ENCODE measurements at regions not wholly inside any gene's neighbourhood (a gene's known extent, or its start where the extent isn't known, plus 50 kb on each side); places are given as distances from the start of the nearest gene placed in this dataset.

GRCh38 chr6:140283197-140283596 is 908.7 kb upstream of the CITED2 start:
- no peaks in the 10 kb centered on the region for H3K36me3 ChIP-seq (ENCODE audit: insufficient read depth, low read length, poor library complexity, severe bottlenecking)
- peaks cover 33% of the 10 kb centered on the region for H3K4me1 ChIP-seq (ENCODE audit: insufficient read depth, low read length, poor library complexity, severe bottlenecking)
- H3K27me3 ChIP-seq (replicated peaks; ENCODE audit: insufficient read depth, low read depth, low read length, poor library complexity): no peaks in the 10 kb centered on the region
- BruUV-seq (replicated peaks): no TSS peak
- POLR2A ChIA-PET (ENCODE audit: low non-redundant PET): no interaction called here
- no peak overlapping the region for H3K4me3 ChIP-seq (ENCODE audit: low read depth, low read length, poor library complexity, severe bottlenecking)
- intact Hi-C loops (cut with micrococcal nuclease; ENCODE audit: unreplicated experiment): loop anchor here (2.0 kb wide), 1 partner anchor 914 kb away; no protein-coding TSS in a partner anchor
- no peak overlapping the region for H3K27ac ChIP-seq (ENCODE audit: low read depth, low read length, poor library complexity, severe bottlenecking)
- CTCF ChIA-PET: no interaction called here
- no peak for TF ChIP-seq CTCF (conservative IDR thresholded peaks at IDR 0.05; ENCODE audit: low read depth, low read length)
- no peak for TF ChIP-seq EZH2 (IDR thresholded peaks at IDR 0.05; ENCODE audit: borderline replicate concordance, low read depth, low read length, poor library complexity, severe bottlenecking)
- H3K9me3 ChIP-seq (ENCODE audit: low read depth, low read length, poor library complexity, severe bottlenecking): no peaks in the 10 kb centered on the region
- no peak for DNase-seq (ENCODE audit: low spot score)

GRCh38 chr6:140281767-140282166 is 907.3 kb upstream of the CITED2 start:
- no peak overlapping the region for H3K27ac ChIP-seq (ENCODE audit: low read depth, low read length, poor library complexity, severe bottlenecking)
- BruUV-seq (replicated peaks): no TSS peak
- TF ChIP-seq CTCF (conservative IDR thresholded peaks at IDR 0.05; ENCODE audit: low read depth, low read length): no peak
- TF ChIP-seq EZH2 (IDR thresholded peaks at IDR 0.05; ENCODE audit: borderline replicate concordance, low read depth, low read length, poor library complexity, severe bottlenecking): no peak
- peaks cover 19% of the 10 kb centered on the region for H3K4me1 ChIP-seq (ENCODE audit: insufficient read depth, low read length, poor library complexity, severe bottlenecking)
- H3K9me3 ChIP-seq (ENCODE audit: low read depth, low read length, poor library complexity, severe bottlenecking): no peaks in the 10 kb centered on the region
- ChIA-PET POLR2A (ENCODE audit: low non-redundant PET) (no interaction called here), CTCF (no interaction called here)
- no peak for DNase-seq (ENCODE audit: low spot score)
- H3K4me3 ChIP-seq (ENCODE audit: low read depth, low read length, poor library complexity, severe bottlenecking): no peak overlapping the region
- intact Hi-C loops (cut with micrococcal nuclease; ENCODE audit: unreplicated experiment): loop anchor here (2.0 kb wide), 1 partner anchor 913 kb away; no protein-coding TSS in a partner anchor
- H3K36me3 ChIP-seq (ENCODE audit: insufficient read depth, low read length, poor library complexity, severe bottlenecking): no peaks in the 10 kb centered on the region
- H3K27me3 ChIP-seq (replicated peaks; ENCODE audit: insufficient read depth, low read depth, low read length, poor library complexity): no peaks in the 10 kb centered on the region

GRCh38 chr6:140281236-140281635 is 906.8 kb upstream of the CITED2 start:
- no TSS peak for BruUV-seq (replicated peaks)
- peaks cover 14% of the 10 kb centered on the region for H3K4me1 ChIP-seq (ENCODE audit: insufficient read depth, low read length, poor library complexity, severe bottlenecking)
- no peak overlapping the region for H3K4me3 ChIP-seq (ENCODE audit: low read depth, low read length, poor library complexity, severe bottlenecking)
- ChIA-PET POLR2A (ENCODE audit: low non-redundant PET) (no interaction called here), CTCF (no interaction called here)
- H3K27ac ChIP-seq (ENCODE audit: low read depth, low read length, poor library complexity, severe bottlenecking): no peak overlapping the region
- no peaks in the 10 kb centered on the region for H3K36me3 ChIP-seq (ENCODE audit: insufficient read depth, low read length, poor library complexity, severe bottlenecking)
- intact Hi-C loops (cut with micrococcal nuclease; ENCODE audit: unreplicated experiment): no loop called here
- no peak for DNase-seq (ENCODE audit: low spot score)
- no peaks in the 10 kb centered on the region for H3K27me3 ChIP-seq (replicated peaks; ENCODE audit: insufficient read depth, low read depth, low read length, poor library complexity)
- no peaks in the 10 kb centered on the region for H3K9me3 ChIP-seq (ENCODE audit: low read depth, low read length, poor library complexity, severe bottlenecking)
- TF ChIP-seq CTCF (conservative IDR thresholded peaks at IDR 0.05; ENCODE audit: low read depth, low read length): no peak
- no peak for TF ChIP-seq EZH2 (IDR thresholded peaks at IDR 0.05; ENCODE audit: borderline replicate concordance, low read depth, low read length, poor library complexity, severe bottlenecking)

Measured in A673 (cell line).